ENCODE measurements at regions not wholly inside any gene's neighbourhood (a gene's known extent, or its start where the extent isn't known, plus 50 kb on each side); places are given as distances from the start of the nearest gene placed in this dataset.

GRCh38 chr4:138685316-138685715 lies 330.3 kb upstream of the NOCT start:
- Histone ChIP-seq H2AK5ac (ENCODE audit: low read depth, low read length) (0 out of 2 replicates have a peak overlapping the region, but pooled peaks have one; percentile 46), H2AFZ (replicated peaks; ENCODE audit: low read length, poor library complexity) (no peak overlapping the region), H2BK20ac (ENCODE audit: low read depth, low read length) (no peak overlapping the region), H4K20me1 (ENCODE audit: insufficient read depth, low read length) (no peaks in the 10 kb centered on the region), H3K56ac (ENCODE audit: extremely low read depth, insufficient read depth, low read length) (no peak overlapping the region), H4K8ac (ENCODE audit: low read depth in 2 of 2, low read length in 2 of 2) (0 out of 4 replicates have a peak overlapping the region, but pooled peaks of 1 of the 2 experiments have one; percentile 12), H3K23ac (ENCODE audit: low read depth, low read length) (no peak overlapping the region), H3K4ac (ENCODE audit: low read depth, low read length) (peak overlapping the region; percentile 19; the same call in 1 of the 2 replicates), H2BK120ac (ENCODE audit: low read depth, low read length) (peak overlapping the region; percentile 25; the same call in 1 of the 2 replicates), H3K9me3 (ENCODE audit: control insufficient read depth, insufficient read depth, low read length) (peaks cover 3% of the 10 kb centered on the region; the same call in 1 of the 2 replicates), H3K18ac (ENCODE audit: low read depth, low read length) (no peak overlapping the region), H3K9ac (ENCODE audit: low read depth, low read length) (no peak overlapping the region), H2BK5ac (ENCODE audit: low read depth, low read length, poor library complexity, severe bottlenecking) (no peak overlapping the region), H3K4me2 (ENCODE audit: low read depth, low read length) (no peak overlapping the region), H2BK15ac (ENCODE audit: low read depth, low read length) (peak overlapping the region; percentile 18; the same call in 1 of the 3 replicates), H3K4me3 (ENCODE audit: insufficient read depth, low read depth, low read length) (no peak overlapping the region), H3K27me3 (ENCODE audit: control insufficient read depth, insufficient read depth, low read length) (no peaks in the 10 kb centered on the region), H3K9me1 (ENCODE audit: insufficient read depth, low read length) (no peaks in the 10 kb centered on the region), H4K91ac (ENCODE audit: insufficient read depth, low read depth, low read length) (no peak overlapping the region), H3K27ac (ENCODE audit: insufficient read depth, low read length) (no peak overlapping the region), H2AK9ac (replicated peaks; ENCODE audit: low read depth, low read length, poor library complexity) (no peak overlapping the region), H3K4me1 (ENCODE audit: control insufficient read depth, insufficient read depth, low read length) (peaks cover 24% of the 10 kb centered on the region), H3K79me1 (ENCODE audit: low read depth in 1 of 2, low read length in 2 of 2) (no peaks in the 10 kb centered on the region), H3K36me3 (ENCODE audit: control insufficient read depth, insufficient read depth, low read length) (no peaks in the 10 kb centered on the region), H4K5ac (ENCODE audit: low read depth, low read length) (no peak overlapping the region), H3K14ac (replicated peaks; ENCODE audit: low read depth, low read length) (no peak overlapping the region)
- intact Hi-C loops (cut with micrococcal nuclease) = no loop called here
- TF ChIP-seq BHLHE40 (IDR thresholded peaks at IDR 0.05; ENCODE audit: low read depth, low read length) = no peak
- dilution Hi-C loops (cut with HindIII; ENCODE audit: low sequenced_read_pairs, unreplicated experiment) = no loop called here
- ChIA-PET POLR2A (ENCODE audit: unreplicated experiment) (no interaction called here), CTCF (no interaction called here)
- ATAC-seq (ENCODE audit: low read depth) (no peak), DNase-seq (no peak)
- no CpG with 5 or more reads among the region's 7 CpGs for WGBS, 2 experiments (ENCODE audit: extremely low coverage in 2 of 2, insufficient read length in 1 of 2)
- BruUV-seq (replicated peaks) = no TSS peak
- in situ Hi-C loops (cut with MboI; ENCODE audit: low sequenced_read_pairs) = loop anchor here (10.0 to 25.0 kb wide), 4 partner anchors 501 to 1548 kb away; partner anchors contain the start of gene PCDH18
